HepG2 (cell line): ENCODE measurements at regions not wholly inside any gene's neighbourhood (a gene's known extent, or its start where the extent isn't known, plus 50 kb on each side); places are given as distances from the start of the nearest gene placed in this dataset.

ENCODE experiments used
- EZH2 ChIP-seq: conservative IDR thresholded peaks from 2 replicates; pipeline ENCODE4 v1.6.1; 2012; ENCODE audit warnings: mild to moderate bottlenecking, low read depth, low read length, moderate library complexity
- HNRNPUL1 ChIP-seq: fragments of 200-400 bp; formaldehyde crosslinking; IDR thresholded peaks from 2 replicates; pipeline ENCODE4 v1.6.1; 2017; ENCODE audit warnings: low read depth, mild to moderate bottlenecking, low read length, moderate library complexity
- JDP2 ChIP-seq: sonication (generic); formaldehyde crosslinking; IDR thresholded peaks from 2 replicates; pipeline ENCODE4 v1.8.1; 2022; ENCODE audit warnings: missing genetic modification reagents, borderline replicate concordance
- KMT2B ChIP-seq: IDR thresholded peaks from 2 replicates; pipeline ENCODE4 v1.6.1; 2016; ENCODE audit warnings: missing genetic modification reagents, missing compliant biosample characterization
- POLR2AphosphoS5 ChIP-seq: IDR thresholded peaks from 2 replicates; pipeline ENCODE4 v1.6.1; 2012; ENCODE audit warnings: low read depth, low read length
- SRSF9 ChIP-seq: fragments of 200-400 bp; formaldehyde crosslinking; IDR thresholded peaks from 2 replicates; pipeline ENCODE4 v1.6.1; 2018; ENCODE audit warnings: borderline replicate concordance, mild to moderate bottlenecking, low read depth, low read length; ENCODE audit not compliant: insufficient read depth, poor library complexity, severe bottlenecking
- TCF7L2 ChIP-seq: IDR thresholded peaks from 2 replicates; pipeline ENCODE4 v1.6.1; 2011; ENCODE audit warnings: mild to moderate bottlenecking, low read depth, low read length, moderate library complexity
- ZFY ChIP-seq: sonication (generic); formaldehyde crosslinking; IDR thresholded peaks from 2 replicates; pipeline ENCODE4 v1.4.0; 2020; ENCODE audit warnings: missing genetic modification reagents
- ZNF232 ChIP-seq: sonication (generic); formaldehyde crosslinking; IDR thresholded peaks from 2 replicates; pipeline ENCODE4 v1.4.0; 2020; ENCODE audit warnings: missing genetic modification reagents, borderline replicate concordance
- ZNF34 ChIP-seq: sonication (generic); formaldehyde crosslinking; IDR thresholded peaks from 2 replicates; pipeline ENCODE4 v1.4.0; 2020; ENCODE audit warnings: mild to moderate bottlenecking, missing genetic modification reagents, borderline replicate concordance
- ZNF569 ChIP-seq: sonication (generic); formaldehyde crosslinking; IDR thresholded peaks from 2 replicates; pipeline ENCODE4 v1.5.0; 2020; ENCODE audit warnings: mild to moderate bottlenecking, missing genetic modification reagents, moderate library complexity, borderline replicate concordance
- ZNF720 ChIP-seq: sonication (generic); formaldehyde crosslinking; IDR thresholded peaks from 2 replicates; pipeline ENCODE4 v1.4.0; 2020; ENCODE audit warnings: missing genetic modification reagents
- ZNF75D ChIP-seq: sonication (generic); formaldehyde crosslinking; IDR thresholded peaks from 2 replicates; pipeline ENCODE4 v1.8.1; 2023; ENCODE audit warnings: missing genetic modification reagents, mild to moderate bottlenecking, borderline replicate concordance
- TF ChIP-seq, protein P1 (sequence below): sonication (generic); formaldehyde crosslinking; IDR thresholded peaks from 2 replicates; pipeline ENCODE4 v1.5.0; 2020; ENCODE audit warnings: mild to moderate bottlenecking, missing genetic modification reagents, borderline replicate concordance
- TF ChIP-seq, protein P2 (sequence below): sonication (generic); formaldehyde crosslinking; IDR thresholded peaks from 2 replicates; pipeline ENCODE4 v1.4.0; 2020; ENCODE audit warnings: missing genetic modification reagents, borderline replicate concordance
- TF ChIP-seq, protein P3 (sequence below): sonication (generic); formaldehyde crosslinking; IDR thresholded peaks from 2 replicates; pipeline ENCODE4 v1.9.0; 2022; ENCODE audit warnings: low read depth, missing genetic modification reagents
- TF ChIP-seq, protein P4 (sequence below): sonication (generic); formaldehyde crosslinking; IDR thresholded peaks from 2 replicates; pipeline ENCODE4 v1.8.0; 2022; ENCODE audit warnings: missing genetic modification reagents, mild to moderate bottlenecking, inconsistent platforms, borderline replicate concordance

DNA sequence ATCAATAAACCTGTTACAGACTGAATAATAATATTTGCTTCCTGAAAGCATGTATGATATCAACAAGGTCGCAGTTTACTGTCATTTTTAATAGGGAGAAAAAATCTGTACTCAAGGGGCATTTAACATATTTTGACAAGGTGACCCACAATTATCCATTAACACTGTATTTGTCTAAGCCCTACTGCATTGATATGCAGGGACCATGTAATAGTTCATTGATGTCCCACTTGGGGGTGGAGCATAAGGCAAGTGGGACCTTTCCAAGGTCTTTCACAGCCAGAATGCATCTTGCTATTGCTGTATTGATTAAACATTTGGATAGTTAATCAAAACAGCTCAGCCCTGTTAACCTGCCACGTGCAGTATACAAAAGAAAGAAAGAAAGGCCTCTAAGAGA lies 502.0 kb downstream of the NR2F1-AS1 start (continued):
- TF ChIP-seq, protein P1, sequence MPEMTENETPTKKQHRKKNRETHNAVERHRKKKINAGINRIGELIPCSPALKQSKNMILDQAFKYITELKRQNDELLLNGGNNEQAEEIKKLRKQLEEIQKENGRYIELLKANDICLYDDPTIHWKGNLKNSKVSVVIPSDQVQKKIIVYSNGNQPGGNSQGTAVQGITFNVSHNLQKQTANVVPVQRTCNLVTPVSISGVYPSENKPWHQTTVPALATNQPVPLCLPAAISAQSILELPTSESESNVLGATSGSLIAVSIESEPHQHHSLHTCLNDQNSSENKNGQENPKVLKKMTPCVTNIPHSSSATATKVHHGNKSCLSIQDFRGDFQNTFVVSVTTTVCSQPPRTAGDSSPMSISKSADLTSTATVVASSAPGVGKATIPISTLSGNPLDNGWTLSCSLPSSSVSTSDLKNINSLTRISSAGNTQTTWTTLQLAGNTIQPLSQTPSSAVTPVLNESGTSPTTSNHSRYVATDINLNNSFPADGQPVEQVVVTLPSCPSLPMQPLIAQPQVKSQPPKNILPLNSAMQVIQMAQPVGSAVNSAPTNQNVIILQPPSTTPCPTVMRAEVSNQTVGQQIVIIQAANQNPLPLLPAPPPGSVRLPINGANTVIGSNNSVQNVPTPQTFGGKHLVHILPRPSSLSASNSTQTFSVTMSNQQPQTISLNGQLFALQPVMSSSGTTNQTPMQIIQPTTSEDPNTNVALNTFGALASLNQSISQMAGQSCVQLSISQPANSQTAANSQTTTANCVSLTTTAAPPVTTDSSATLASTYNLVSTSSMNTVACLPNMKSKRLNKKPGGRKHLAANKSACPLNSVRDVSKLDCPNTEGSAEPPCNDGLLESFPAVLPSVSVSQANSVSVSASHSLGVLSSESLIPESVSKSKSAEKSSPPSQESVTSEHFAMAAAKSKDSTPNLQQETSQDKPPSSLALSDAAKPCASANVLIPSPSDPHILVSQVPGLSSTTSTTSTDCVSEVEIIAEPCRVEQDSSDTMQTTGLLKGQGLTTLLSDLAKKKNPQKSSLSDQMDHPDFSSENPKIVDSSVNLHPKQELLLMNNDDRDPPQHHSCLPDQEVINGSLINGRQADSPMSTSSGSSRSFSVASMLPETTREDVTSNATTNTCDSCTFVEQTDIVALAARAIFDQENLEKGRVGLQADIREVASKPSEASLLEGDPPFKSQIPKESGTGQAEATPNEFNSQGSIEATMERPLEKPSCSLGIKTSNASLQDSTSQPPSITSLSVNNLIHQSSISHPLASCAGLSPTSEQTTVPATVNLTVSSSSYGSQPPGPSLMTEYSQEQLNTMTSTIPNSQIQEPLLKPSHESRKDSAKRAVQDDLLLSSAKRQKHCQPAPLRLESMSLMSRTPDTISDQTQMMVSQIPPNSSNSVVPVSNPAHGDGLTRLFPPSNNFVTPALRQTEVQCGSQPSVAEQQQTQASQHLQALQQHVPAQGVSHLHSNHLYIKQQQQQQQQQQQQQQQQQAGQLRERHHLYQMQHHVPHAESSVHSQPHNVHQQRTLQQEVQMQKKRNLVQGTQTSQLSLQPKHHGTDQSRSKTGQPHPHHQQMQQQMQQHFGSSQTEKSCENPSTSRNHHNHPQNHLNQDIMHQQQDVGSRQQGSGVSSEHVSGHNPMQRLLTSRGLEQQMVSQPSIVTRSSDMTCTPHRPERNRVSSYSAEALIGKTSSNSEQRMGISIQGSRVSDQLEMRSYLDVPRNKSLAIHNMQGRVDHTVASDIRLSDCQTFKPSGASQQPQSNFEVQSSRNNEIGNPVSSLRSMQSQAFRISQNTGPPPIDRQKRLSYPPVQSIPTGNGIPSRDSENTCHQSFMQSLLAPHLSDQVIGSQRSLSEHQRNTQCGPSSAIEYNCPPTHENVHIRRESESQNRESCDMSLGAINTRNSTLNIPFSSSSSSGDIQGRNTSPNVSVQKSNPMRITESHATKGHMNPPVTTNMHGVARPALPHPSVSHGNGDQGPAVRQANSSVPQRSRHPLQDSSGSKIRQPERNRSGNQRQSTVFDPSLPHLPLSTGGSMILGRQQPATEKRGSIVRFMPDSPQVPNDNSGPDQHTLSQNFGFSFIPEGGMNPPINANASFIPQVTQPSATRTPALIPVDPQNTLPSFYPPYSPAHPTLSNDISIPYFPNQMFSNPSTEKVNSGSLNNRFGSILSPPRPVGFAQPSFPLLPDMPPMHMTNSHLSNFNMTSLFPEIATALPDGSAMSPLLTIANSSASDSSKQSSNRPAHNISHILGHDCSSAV: no peak
- no peak for TF ChIP-seq POLR2AphosphoS5
- no peak for TF ChIP-seq TCF7L2
- TF ChIP-seq EZH2: no peak
- TF ChIP-seq SRSF9: no peak
- TF ChIP-seq ZNF569 (CRISPR knock-in tag): no peak
- TF ChIP-seq HNRNPUL1: no peak
- no peak for TF ChIP-seq ZNF720 (CRISPR knock-in tag)
- TF ChIP-seq, protein P2, sequence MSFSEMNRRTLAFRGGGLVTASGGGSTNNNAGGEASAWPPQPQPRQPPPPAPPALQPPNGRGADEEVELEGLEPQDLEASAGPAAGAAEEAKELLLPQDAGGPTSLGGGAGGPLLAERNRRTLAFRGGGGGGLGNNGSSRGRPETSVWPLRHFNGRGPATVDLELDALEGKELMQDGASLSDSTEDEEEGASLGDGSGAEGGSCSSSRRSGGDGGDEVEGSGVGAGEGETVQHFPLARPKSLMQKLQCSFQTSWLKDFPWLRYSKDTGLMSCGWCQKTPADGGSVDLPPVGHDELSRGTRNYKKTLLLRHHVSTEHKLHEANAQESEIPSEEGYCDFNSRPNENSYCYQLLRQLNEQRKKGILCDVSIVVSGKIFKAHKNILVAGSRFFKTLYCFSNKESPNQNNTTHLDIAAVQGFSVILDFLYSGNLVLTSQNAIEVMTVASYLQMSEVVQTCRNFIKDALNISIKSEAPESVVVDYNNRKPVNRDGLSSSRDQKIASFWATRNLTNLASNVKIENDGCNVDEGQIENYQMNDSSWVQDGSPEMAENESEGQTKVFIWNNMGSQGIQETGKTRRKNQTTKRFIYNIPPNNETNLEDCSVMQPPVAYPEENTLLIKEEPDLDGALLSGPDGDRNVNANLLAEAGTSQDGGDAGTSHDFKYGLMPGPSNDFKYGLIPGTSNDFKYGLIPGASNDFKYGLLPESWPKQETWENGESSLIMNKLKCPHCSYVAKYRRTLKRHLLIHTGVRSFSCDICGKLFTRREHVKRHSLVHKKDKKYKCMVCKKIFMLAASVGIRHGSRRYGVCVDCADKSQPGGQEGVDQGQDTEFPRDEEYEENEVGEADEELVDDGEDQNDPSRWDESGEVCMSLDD (CRISPR knock-in tag): no peak
- TF ChIP-seq, protein P3, sequence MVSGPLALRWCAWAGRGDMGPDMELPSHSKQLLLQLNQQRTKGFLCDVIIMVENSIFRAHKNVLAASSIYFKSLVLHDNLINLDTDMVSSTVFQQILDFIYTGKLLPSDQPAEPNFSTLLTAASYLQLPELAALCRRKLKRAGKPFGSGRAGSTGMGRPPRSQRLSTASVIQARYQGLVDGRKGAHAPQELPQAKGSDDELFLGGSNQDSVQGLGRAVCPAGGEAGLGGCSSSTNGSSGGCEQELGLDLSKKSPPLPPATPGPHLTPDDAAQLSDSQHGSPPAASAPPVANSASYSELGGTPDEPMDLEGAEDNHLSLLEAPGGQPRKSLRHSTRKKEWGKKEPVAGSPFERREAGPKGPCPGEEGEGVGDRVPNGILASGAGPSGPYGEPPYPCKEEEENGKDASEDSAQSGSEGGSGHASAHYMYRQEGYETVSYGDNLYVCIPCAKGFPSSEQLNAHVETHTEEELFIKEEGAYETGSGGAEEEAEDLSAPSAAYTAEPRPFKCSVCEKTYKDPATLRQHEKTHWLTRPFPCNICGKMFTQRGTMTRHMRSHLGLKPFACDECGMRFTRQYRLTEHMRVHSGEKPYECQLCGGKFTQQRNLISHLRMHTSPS (CRISPR knock-in tag): no peak
- no peak for TF ChIP-seq JDP2
- no peak for TF ChIP-seq ZNF34 (CRISPR knock-in tag)
- TF ChIP-seq ZNF232: no peak
- no peak for TF ChIP-seq ZFY
- TF ChIP-seq, protein P4, sequence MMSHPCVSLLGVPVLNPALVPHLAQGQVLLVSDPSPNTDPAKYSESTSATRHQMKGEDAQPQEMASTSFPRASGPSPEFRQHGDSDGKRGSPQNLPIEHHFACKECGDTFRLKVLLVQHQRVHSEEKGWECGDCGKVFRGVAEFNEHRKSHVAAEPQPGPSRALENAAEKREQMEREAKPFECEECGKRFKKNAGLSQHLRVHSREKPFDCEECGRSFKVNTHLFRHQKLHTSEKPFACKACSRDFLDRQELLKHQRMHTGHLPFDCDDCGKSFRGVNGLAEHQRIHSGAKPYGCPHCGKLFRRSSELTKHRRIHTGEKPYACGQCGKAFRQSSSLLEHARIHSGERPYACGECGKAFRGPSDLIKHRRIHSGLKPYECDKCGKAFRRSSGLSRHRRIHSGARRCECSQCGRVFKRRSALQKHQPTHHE (CRISPR knock-in tag): no peak
- TF ChIP-seq KMT2B (CRISPR knock-in tag): no peak; the same call in 1 of the 2 replicates
- no peak for TF ChIP-seq ZNF75D (CRISPR knock-in tag)
